ENCODE measurements at regions not wholly inside any gene's neighbourhood (a gene's known extent, or its start where the extent isn't known, plus 50 kb on each side); places are given as distances from the start of the nearest gene placed in this dataset.
"Not testable (repeated sequence)": the region's sequence is repeated elsewhere in the genome, so short reads cannot be mapped to it uniquely, and the experiment has no call there.

- Histone ChIP-seq H4K20me1 (ENCODE audit: insufficient read depth, low read length) (no peaks in the 10 kb centered on the region), H3K4me3 (ENCODE audit: insufficient read depth, low read length) (no peak overlapping the region), H3K36me3 (ENCODE audit: insufficient read depth, low read length) (no peaks in the 10 kb centered on the region), H3K27ac (ENCODE audit: low read depth, low read length) (no peak overlapping the region), H3K79me2 (ENCODE audit: insufficient read depth, low read length) (no peaks in the 10 kb centered on the region), H3K27me3 (ENCODE audit: insufficient read depth, low read length) (no peaks in the 10 kb centered on the region), H3K4me2 (ENCODE audit: insufficient read depth, low read length) (no peak overlapping the region), H3K4me1 (ENCODE audit: insufficient read depth, low read length) (no peaks in the 10 kb centered on the region), H2AFZ (ENCODE audit: low read length) (no peak overlapping the region), H3K9me3 (ENCODE audit: low read depth, low read length) (no peaks in the 10 kb centered on the region)
- TF ChIP-seq CTCF (IDR thresholded peaks at IDR 0.05; ENCODE audit: extremely low read depth, low read depth, low read length) = no peak
- no peak for DNase-seq (ENCODE audit: insufficient read length, low spot score, missing footprints)
Measured at GRCh38 chr5:6291961-6292360, 86.4 kb downstream of the MED10 start.

GRCh38 chr5:6289239-6289638 lies 89.1 kb downstream of the MED10 start:
- Histone ChIP-seq H3K4me3 (ENCODE audit: insufficient read depth, low read length) (no peak overlapping the region), H2AFZ (ENCODE audit: low read length) (no peak overlapping the region), H3K9me3 (ENCODE audit: low read depth, low read length) (no peaks in the 10 kb centered on the region), H3K79me2 (ENCODE audit: insufficient read depth, low read length) (no peaks in the 10 kb centered on the region), H3K4me1 (ENCODE audit: insufficient read depth, low read length) (no peaks in the 10 kb centered on the region), H3K36me3 (ENCODE audit: insufficient read depth, low read length) (no peaks in the 10 kb centered on the region), H3K4me2 (ENCODE audit: insufficient read depth, low read length) (no peak overlapping the region), H3K27me3 (ENCODE audit: insufficient read depth, low read length) (no peaks in the 10 kb centered on the region), H3K27ac (ENCODE audit: low read depth, low read length) (no peak overlapping the region), H4K20me1 (ENCODE audit: insufficient read depth, low read length) (no peaks in the 10 kb centered on the region)
- TF ChIP-seq CTCF (IDR thresholded peaks at IDR 0.05; ENCODE audit: extremely low read depth, low read depth, low read length) = no peak
- DNase-seq (ENCODE audit: insufficient read length, low spot score, missing footprints) = no peak

GRCh38 chr5:6287176-6287575 lies 91.2 kb downstream of the MED10 start:
- H4K20me1 ChIP-seq (ENCODE audit: insufficient read depth, low read length) = no peaks in the 10 kb centered on the region
- DNase-seq (ENCODE audit: insufficient read length, low spot score, missing footprints) = no peak
- TF ChIP-seq CTCF (IDR thresholded peaks at IDR 0.05; ENCODE audit: extremely low read depth, low read depth, low read length) = no peak
- H3K27me3 ChIP-seq (ENCODE audit: insufficient read depth, low read length) = no peaks in the 10 kb centered on the region
- H3K79me2 ChIP-seq (ENCODE audit: insufficient read depth, low read length) = no peaks in the 10 kb centered on the region
- H2AFZ ChIP-seq (ENCODE audit: low read length) = no peak overlapping the region
- H3K4me1 ChIP-seq (ENCODE audit: insufficient read depth, low read length) = no peaks in the 10 kb centered on the region
- no peak overlapping the region for H3K4me3 ChIP-seq (ENCODE audit: insufficient read depth, low read length)
- H3K36me3 ChIP-seq (ENCODE audit: insufficient read depth, low read length) = no peaks in the 10 kb centered on the region
- H3K27ac ChIP-seq (ENCODE audit: low read depth, low read length) = no peak overlapping the region
- H3K9me3 ChIP-seq (ENCODE audit: low read depth, low read length) = no peaks in the 10 kb centered on the region
- H3K4me2 ChIP-seq (ENCODE audit: insufficient read depth, low read length) = no peak overlapping the region

- Histone ChIP-seq H3K79me2 (ENCODE audit: insufficient read depth, low read length) (no peaks in the 10 kb centered on the region), H3K9me3 (ENCODE audit: low read depth, low read length) (no peaks in the 10 kb centered on the region), H3K27me3 (ENCODE audit: insufficient read depth, low read length) (no peaks in the 10 kb centered on the region), H3K4me2 (ENCODE audit: insufficient read depth, low read length) (no peak overlapping the region), H3K4me3 (ENCODE audit: insufficient read depth, low read length) (no peak overlapping the region), H3K4me1 (ENCODE audit: insufficient read depth, low read length) (no peaks in the 10 kb centered on the region), H3K36me3 (ENCODE audit: insufficient read depth, low read length) (no peaks in the 10 kb centered on the region), H2AFZ (ENCODE audit: low read length) (no peak overlapping the region), H3K27ac (ENCODE audit: low read depth, low read length) (no peak overlapping the region), H4K20me1 (ENCODE audit: insufficient read depth, low read length) (no peaks in the 10 kb centered on the region)
- DNase-seq (ENCODE audit: insufficient read length, low spot score, missing footprints) = no peak
- no peak for TF ChIP-seq CTCF (IDR thresholded peaks at IDR 0.05; ENCODE audit: extremely low read depth, low read depth, low read length)
Measured at GRCh38 chr5:6286404-6286803, 91.9 kb downstream of the MED10 start.

GRCh38 chr5:6284491-6284890 lies 93.9 kb downstream of the MED10 start:
- not testable (repeated sequence) for H3K4me2 ChIP-seq (ENCODE audit: insufficient read depth, low read length); H2AFZ ChIP-seq (ENCODE audit: low read length); H4K20me1 ChIP-seq (ENCODE audit: insufficient read depth, low read length); H3K79me2 ChIP-seq (ENCODE audit: insufficient read depth, low read length); H3K27ac ChIP-seq (ENCODE audit: low read depth, low read length); H3K27me3 ChIP-seq (ENCODE audit: insufficient read depth, low read length); H3K36me3 ChIP-seq (ENCODE audit: insufficient read depth, low read length); H3K9me3 ChIP-seq (ENCODE audit: low read depth, low read length); H3K4me1 ChIP-seq (ENCODE audit: insufficient read depth, low read length); DNase-seq (ENCODE audit: insufficient read length, low spot score, missing footprints); H3K4me3 ChIP-seq (ENCODE audit: insufficient read depth, low read length)
